Kidney (tissue), 13 donors: ENCODE measurements at regions not wholly inside any gene's neighbourhood (a gene's known extent, or its start where the extent isn't known, plus 50 kb on each side); places are given as distances from the start of the nearest gene placed in this dataset.

Source experiments
- DNase-seq, 5 donors: peaks; one replicate each; pipeline ENCODE4 v3.0.0-alpha.2; 2013 to 2020
- FAIRE-seq: peaks from 2 replicates; lab custom pipeline; 2012; peaks lifted over from hg19 to GRCh38; lab: Jason Lieb, UNC
- H3K27ac ChIP-seq, 2 donors: one replicate each; pipeline ENCODE4 v1.7.0; 2013; ENCODE audit warnings: low read depth in 2 of 2, low read length in 2 of 2, inconsistent platforms in 1 of 2
- H3K27me3 ChIP-seq: one replicate; pipeline ENCODE4 v1.7.1; 2013; ENCODE audit warnings: low read length, inconsistent platforms; ENCODE audit not compliant: control insufficient read depth, insufficient read depth
- H3K36me3 ChIP-seq, 3 donors: one replicate each; pipeline versions ENCODE4 v1.7.0 to v1.7.1; 2013; ENCODE audit warnings: low read length in 3 of 3, control low read depth in 1 of 3, inconsistent platforms in 1 of 3; ENCODE audit not compliant: insufficient read depth in 3 of 3, control insufficient read depth in 2 of 3
- H3K4me1 ChIP-seq, 3 donors: one replicate each; pipeline versions ENCODE4 v1.7.0 to v1.7.1; 2013; ENCODE audit warnings: low read length in 3 of 3, inconsistent platforms in 1 of 3, low read depth in 1 of 3; ENCODE audit not compliant: control insufficient read depth in 2 of 3, insufficient read depth in 2 of 3
- H3K4me3 ChIP-seq, 3 donors: one replicate each; pipeline versions ENCODE4 v1.7.0 to v1.8.1; 2013; ENCODE audit warnings: low read length in 3 of 3, control low read depth in 1 of 3, inconsistent platforms in 1 of 3
- H3K9ac ChIP-seq, 3 donors: one replicate each; pipeline versions ENCODE4 v1.7.0 to v1.7.1; 2013; ENCODE audit warnings: low read length in 3 of 3, control low read depth in 1 of 3, inconsistent platforms in 1 of 3
- H3K9me3 ChIP-seq, 3 donors: one replicate each; pipeline versions ENCODE4 v1.7.0 to v1.7.1; 2013; ENCODE audit warnings: low read length in 3 of 3, control low read depth in 1 of 3, inconsistent platforms in 1 of 3; ENCODE audit not compliant: control insufficient read depth in 2 of 3, insufficient read depth in 1 of 3
- intact Hi-C: fragments of 100-400 bp; cut with DNase I; formaldehyde crosslinking; loops from one replicate; pipeline ENCODE4 v1.11.1; 2022
- TF ChIP-seq, protein P1 (sequence below): IDR thresholded peaks from 3 replicates; pipeline ENCODE4 v1.5.1; 2012; ENCODE audit warnings: mild to moderate bottlenecking, moderate library complexity, borderline replicate concordance; ENCODE audit not compliant: insufficient read depth; ENCODE audit errors: extremely low read depth
- donor health status: control.
- donor health status: control.
- donor health status: control.
- donor health status: control.
- donor health status: control.
- donor health status: DM: yes; HTN: yes; CAD: no.
- donor health status: Normal renal cell carcinoma (clear cell type).

DNA sequence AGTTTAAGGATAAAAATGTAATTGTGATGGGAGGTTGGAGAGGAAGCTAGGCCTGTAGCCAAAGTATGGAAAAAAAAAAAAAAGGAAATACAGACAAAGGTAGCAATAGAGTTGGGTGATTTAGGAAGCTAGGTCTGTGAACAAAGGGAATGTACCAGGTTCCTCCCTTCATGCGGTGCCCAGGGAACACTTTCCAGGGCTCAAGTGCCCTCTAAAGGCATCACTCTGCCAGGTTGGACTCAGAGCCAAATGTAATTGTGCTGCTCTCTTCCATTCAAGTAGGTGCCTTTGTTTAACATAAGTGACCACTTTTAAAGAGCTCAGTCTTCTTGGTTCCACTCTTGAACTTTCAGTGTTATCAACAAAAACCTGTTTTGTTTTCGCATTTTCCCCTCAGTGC, 159.7 kb upstream of the AHI1 start:
- no peaks in the 10 kb centered on the region for H3K4me1 ChIP-seq
- TF ChIP-seq, protein P1, sequence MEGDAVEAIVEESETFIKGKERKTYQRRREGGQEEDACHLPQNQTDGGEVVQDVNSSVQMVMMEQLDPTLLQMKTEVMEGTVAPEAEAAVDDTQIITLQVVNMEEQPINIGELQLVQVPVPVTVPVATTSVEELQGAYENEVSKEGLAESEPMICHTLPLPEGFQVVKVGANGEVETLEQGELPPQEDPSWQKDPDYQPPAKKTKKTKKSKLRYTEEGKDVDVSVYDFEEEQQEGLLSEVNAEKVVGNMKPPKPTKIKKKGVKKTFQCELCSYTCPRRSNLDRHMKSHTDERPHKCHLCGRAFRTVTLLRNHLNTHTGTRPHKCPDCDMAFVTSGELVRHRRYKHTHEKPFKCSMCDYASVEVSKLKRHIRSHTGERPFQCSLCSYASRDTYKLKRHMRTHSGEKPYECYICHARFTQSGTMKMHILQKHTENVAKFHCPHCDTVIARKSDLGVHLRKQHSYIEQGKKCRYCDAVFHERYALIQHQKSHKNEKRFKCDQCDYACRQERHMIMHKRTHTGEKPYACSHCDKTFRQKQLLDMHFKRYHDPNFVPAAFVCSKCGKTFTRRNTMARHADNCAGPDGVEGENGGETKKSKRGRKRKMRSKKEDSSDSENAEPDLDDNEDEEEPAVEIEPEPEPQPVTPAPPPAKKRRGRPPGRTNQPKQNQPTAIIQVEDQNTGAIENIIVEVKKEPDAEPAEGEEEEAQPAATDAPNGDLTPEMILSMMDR: no peak
- H3K4me3 ChIP-seq: no peak overlapping the region
- H3K27me3 ChIP-seq: no peaks in the 10 kb centered on the region
- H3K9me3 ChIP-seq: no peaks in the 10 kb centered on the region
- FAIRE-seq: no peak
- H3K27ac ChIP-seq: no peak overlapping the region
- no peaks in the 10 kb centered on the region for H3K36me3 ChIP-seq
- DNase-seq: no peak
- intact Hi-C loops: no loop called here
- no peak overlapping the region for H3K9ac ChIP-seq

DNA sequence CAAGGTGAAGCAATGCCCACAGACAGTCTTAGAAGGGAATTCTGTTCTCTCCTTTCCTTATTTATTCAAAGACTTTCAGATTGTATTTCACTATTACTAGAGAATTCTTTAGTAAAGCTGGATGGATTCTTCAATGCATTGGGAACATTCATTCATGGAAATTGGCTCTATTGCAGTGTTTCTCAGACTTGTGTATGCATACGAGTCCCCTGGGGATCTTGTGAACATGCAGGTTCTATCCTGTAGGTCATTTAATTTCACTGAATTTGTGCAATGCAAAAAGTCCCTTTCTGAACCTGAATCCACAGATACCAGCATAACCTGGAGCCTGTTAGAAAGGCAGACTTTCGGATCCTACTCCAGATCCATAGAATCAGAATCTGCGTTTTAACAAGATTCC, 160.9 kb upstream of the AHI1 start:
- FAIRE-seq: no peak
- intact Hi-C loops: no loop called here

DNA sequence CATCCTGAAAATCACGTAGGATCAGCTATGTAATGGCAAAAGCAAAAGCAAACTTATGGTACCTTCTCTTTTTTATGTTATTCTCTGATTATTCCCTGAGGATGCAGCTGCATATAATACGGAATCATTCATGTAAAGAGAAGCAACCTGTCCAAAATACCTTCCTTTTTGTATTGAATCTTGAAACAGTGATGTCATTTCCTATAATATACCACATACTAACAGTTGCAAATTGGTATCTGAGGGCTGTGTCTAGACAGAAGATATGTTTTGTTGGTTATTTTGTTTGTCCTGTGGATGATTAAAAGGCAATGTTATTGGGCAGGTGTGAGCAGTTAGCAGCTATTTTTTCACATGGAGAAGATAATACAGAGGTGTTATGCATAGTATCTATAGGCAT, 161.4 kb upstream of the AHI1 start:
- intact Hi-C loops: no loop called here
- Histone ChIP-seq H3K4me1 (no peaks in the 10 kb centered on the region), H3K27ac (no peak overlapping the region), H3K4me3 (no peak overlapping the region), H3K27me3 (no peaks in the 10 kb centered on the region), H3K9ac (no peak overlapping the region), H3K9me3 (no peaks in the 10 kb centered on the region), H3K36me3 (no peaks in the 10 kb centered on the region)
- TF ChIP-seq, protein P1: no peak
- no peak for DNase-seq
- no peak for FAIRE-seq

More for the DNA sequence above, 160.9 kb upstream of the AHI1 start:
- Histone ChIP-seq H3K36me3 (no peaks in the 10 kb centered on the region), H3K4me3 (no peak overlapping the region), H3K4me1 (no peaks in the 10 kb centered on the region), H3K9me3 (no peaks in the 10 kb centered on the region), H3K27me3 (no peaks in the 10 kb centered on the region), H3K27ac (no peak overlapping the region), H3K9ac (no peak overlapping the region)
- TF ChIP-seq, protein P1: no peak
- no peak for DNase-seq

DNA sequence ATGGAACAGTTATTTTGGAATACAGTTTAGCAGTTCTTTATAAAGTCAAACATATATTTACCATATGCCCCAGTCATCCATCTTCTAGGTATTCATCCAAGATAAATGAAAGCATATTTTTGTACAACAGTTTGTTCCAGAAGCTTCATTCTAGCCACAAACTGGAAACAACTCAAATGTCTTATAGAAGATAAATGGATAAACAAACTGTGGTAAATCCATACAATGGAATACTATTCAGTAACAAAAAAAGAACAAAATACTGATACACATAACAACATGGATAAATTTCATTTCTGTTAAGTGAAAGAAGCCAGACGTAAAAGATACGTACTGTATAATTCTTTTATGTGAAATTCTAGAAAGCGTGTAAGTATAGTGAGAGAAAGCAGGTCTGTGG, 167.0 kb upstream of the AHI1 start:
- FAIRE-seq (no peak), DNase-seq (no peak)
- TF ChIP-seq, protein P1: no peak
- no peaks in the 10 kb centered on the region for H3K36me3 ChIP-seq
- intact Hi-C loops: no loop called here
- H3K4me1 ChIP-seq: no peaks in the 10 kb centered on the region
- H3K27ac ChIP-seq: no peak overlapping the region
- no peak overlapping the region for H3K4me3 ChIP-seq
- H3K9ac ChIP-seq: no peak overlapping the region
- H3K9me3 ChIP-seq: no peaks in the 10 kb centered on the region
- no peaks in the 10 kb centered on the region for H3K27me3 ChIP-seq
